Activated T-cell treated with anti-CD3 and anti-CD28 coated beads for 24 hours (primary cell): ENCODE measurements at regions not wholly inside any gene's neighbourhood (a gene's known extent, or its start where the extent isn't known, plus 50 kb on each side); places are given as distances from the start of the nearest gene placed in this dataset.
"Not testable (repeated sequence)": the region's sequence is repeated elsewhere in the genome, so short reads cannot be mapped to it uniquely, and the experiment has no call there.

Experiments used
- DNase-seq: peaks from one replicate; pipeline ENCODE4 v3.0.0-alpha.2; 2020; ENCODE audit warnings: low read depth

GRCh38 chr2:7379799-7380198 is 462.6 kb downstream of the RNF144A start:
- no peak for DNase-seq

GRCh38 chr2:7384773-7385349 is 467.6 kb downstream of the RNF144A start:
- no peak for DNase-seq

DNA sequence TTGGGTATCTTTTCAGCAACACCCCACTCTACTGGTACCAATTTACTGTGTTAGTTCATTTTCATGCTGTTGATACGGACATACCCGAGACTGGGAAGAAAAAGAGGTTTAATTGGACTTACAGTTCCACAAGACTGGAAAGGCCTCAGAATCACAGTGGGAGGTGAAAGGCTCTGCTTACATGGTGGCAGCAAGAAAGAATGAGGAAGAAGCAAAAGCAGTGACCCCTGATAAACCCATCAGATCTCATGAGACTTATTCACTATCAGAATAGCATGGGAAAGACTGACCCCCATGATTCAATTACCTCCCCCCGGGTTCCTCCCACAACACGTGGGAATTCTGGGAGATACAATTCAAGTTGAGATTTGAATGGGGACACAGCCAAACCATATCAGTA is 473.1 kb downstream of the RNF144A start:
- DNase-seq = not testable (repeated sequence)

DNA sequence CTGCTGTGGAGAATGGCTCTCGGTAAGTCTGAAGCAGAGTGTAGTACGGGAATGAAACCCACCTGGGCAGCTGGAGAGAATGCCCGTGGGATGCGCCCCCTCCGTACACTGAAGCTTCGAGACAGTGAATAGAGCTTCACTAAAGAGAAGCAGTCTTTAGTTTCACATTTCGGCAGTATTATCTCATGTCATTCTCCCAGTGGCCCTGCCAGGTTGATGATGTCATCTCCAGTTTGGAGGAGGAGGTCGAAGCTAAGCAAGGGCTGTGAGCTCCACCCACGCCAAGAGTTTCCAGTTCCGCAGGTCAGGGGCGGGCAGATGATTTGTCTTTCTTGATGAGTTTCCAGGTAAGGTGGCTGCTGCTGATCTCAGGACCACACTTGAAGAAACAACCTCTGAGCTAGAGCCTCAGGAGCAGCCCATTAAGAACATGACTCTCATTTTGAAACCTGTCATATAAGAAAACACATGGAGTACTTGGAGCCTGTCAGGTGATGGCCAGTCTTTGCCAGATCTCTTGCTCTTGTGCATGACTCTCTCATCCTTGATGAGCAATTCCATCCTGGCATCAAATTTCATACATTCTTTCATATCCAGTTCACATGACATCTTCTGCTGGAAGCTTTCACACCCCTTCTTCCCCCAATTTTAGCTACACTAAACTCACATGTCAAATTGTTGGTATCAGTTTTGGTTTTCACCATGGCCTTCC is 475.0 kb downstream of the RNF144A start:
- no peak for DNase-seq

DNA sequence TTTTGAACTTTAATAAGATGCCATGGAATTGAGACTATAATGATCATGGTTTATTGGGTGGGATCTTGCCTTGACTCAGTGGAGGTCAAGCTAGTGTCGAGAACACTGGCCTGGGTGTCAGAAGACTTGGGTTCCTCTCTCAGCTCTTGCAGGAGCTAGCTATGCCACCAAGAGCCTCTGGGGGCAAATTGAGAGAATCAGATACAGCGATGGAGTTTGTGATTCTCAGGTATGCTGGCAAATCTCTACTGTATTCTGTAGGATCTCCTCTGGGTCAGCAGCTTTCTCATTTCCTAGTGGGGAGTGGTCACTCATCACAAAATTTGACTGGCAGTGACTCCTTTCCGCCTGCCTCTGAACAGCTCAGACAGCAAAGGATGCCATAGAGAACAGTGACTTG is 477.0 kb downstream of the RNF144A start:
- no peak for DNase-seq

- no peak for DNase-seq
Measured at GRCh38 chr2:7400628-7401027, 483.4 kb downstream of the RNF144A start.

- DNase-seq = no peak
Measured at GRCh38 chr2:7403092-7403775, 486.0 kb downstream of the RNF144A start.

DNA sequence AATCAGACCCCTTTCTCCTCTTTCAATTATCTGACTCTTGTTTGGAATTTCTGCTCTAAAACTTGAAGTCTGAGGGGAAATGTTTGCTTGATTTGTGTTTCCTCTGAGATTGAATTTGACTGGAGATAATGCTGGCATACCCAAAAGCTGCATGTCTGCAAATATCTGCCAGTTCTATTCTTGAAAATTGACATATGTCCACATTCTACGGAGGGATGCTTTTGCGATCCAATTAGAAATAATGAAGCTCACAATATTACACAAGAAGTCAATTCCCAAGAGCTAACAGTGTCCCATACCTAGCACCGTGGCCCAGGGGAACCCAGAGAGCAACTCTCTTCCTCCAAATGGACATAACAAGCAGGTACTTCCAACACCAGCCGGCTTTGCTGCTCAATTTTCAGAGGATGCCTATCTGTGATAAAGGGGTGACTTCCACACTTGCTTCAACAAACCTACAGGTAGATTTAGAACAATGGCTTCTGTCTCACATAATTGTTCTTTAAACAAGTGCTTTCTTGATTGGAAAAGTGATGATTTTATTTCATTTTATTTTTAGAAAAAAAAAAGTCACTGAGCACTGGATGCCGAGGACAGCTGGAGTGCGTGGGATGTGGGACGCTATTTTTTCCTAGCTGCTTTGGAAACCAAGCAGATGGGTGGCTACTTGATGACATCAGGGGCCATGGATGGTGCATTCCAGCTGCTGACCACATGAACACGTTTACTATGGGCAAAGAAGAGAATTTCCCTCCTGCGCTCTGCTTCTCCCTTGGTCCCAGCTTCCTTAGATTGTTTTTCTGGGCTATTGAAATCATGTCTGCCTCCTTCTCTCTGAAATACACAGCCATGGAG is 488.9 kb downstream of the RNF144A start:
- DNase-seq = no peak

DNA sequence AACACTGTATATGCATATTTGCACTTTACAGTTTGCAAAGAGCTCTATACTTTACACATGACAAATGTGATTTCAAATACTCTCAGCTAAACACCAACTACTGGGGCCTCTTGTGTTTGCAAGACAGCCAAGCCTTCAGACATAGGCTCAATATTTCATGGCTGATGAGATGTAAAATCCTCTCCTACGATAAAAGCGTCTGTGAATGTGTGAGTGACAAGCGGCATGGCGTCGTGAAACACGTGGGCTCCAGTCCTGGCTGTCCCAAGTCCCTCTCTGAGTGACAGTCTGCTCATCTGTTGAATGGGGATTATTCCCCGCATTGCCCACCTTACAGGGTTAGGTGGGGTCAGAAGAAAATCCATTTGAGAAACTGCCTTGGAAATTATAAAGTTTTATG is 489.8 kb downstream of the RNF144A start:
- DNase-seq = no peak

GRCh38 chr2:7407906-7408680 is 490.9 kb downstream of the RNF144A start:
- no peak for DNase-seq

DNA sequence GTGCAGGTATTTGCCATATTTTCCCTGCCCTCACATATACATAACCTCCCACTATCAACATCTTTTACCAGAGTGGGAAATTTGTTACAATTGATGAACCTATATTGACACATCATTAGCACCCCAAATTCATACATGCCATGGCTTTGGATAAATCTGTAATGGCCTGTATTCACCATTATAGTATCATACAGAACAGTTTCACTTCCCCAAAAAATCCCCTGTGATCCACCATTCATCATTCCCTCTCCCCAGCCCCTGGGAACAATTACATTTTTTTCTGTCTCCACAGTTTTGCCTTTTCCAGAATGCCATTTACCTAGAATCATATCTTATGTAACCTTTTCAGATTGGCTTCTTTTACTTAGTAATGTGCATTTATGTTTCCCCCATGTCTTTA is 494.5 kb downstream of the RNF144A start:
- no peak for DNase-seq

- no peak for DNase-seq
Measured at GRCh38 chr2:7417845-7418742, 500.9 kb downstream of the RNF144A start.

GRCh38 chr2:7419186-7419585 is 502.0 kb downstream of the RNF144A start:
- no peak for DNase-seq

- DNase-seq = no peak
Measured at GRCh38 chr2:7419814-7420311, 502.7 kb downstream of the RNF144A start.

DNA sequence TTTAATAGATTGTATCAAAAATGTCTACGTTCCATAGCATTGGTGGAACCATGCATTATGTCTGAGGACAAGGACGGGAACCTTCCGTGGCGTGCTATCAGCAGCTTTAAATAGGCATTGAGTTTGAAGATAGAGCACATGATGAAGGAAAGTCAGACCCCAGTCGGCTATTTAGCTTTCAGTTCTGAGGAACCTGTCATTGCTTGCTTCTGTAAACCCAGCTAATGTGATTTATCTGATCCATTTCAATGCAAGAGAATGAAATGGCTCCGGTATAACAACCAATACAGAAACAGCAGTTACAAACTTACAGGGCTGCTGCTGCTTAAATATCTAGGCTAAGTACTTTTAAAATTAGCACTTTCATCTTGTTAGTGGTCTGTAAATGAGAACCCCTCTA is 503.3 kb downstream of the RNF144A start:
- no peak for DNase-seq

GRCh38 chr2:7424481-7424880 is 507.3 kb downstream of the RNF144A start:
- DNase-seq = no peak

DNA sequence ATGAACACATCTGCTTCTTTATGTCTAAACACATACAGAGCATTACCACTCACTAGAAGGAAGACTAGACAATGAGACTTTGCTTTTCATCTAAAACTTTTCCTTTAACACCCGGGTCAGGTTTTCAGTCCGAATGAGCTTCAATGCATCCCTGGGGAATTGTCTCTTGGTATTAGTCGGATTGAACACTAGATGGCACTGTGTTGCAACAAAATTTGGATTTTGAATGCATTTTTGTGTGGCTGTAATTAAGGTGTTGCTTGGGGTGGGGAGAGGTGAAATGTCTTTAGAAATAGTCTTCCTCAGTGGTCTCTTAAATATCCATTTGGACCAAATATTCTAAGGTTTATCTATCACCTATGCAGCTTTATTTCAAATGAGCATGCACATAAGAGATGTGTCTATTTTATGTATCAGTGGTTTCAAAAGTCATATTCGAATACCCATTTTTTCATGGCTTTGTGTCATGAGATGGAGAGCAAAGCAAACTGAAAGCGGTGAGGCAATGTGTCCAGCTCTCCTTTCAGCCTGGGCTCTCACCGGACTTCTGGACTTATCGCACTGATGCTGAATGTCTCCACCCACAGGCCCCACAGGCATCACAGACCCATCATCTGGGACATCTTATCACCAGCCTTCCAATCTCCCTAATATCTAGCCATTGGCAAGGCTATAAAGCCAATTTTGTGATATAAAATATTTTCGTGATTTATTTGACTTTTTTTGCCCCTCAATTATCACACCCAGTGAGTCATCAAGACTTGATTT is 510.3 kb downstream of the RNF144A start:
- DNase-seq = no peak

DNA sequence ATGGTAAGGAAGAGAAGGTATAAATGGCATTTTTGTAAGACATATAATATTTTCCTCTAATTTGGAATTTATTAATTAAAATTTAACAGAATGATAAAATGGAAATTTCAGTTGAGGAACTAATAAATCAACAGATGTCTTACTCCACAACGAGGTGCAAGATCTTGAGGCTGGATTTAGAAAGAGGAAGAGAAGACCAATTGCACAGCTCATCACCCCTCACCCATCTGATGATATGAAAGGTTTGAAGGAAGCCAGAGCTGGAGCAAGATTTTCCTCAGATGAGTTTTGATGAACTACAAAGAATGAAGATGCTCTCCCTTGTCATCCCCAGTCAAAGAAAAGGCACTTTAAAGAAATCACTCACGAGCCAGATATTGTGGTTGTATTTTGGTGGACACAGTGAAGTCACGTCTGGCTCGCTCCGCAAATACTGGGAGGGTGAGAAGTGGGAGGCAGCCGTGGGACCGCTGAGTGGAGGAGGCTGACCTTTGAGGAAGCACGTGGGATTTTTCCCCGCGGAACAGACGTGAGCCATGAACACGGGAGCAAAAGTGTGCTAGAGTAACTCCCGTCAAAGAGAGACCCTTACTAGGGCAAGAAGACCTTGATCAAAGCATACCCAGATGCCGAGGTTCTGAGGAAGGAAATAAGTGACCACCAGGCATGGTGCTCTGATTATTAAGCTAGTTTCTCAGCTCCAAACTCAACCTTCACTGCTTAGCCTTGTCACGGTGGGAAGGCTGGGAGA is 511.4 kb downstream of the RNF144A start:
- DNase-seq = no peak

GRCh38 chr2:7429733-7430132 is 512.5 kb downstream of the RNF144A start:
- DNase-seq = no peak
